Retinal pigment epithelial cell (primary cell): ENCODE measurements at regions not wholly inside any gene's neighbourhood (a gene's known extent, or its start where the extent isn't known, plus 50 kb on each side); places are given as distances from the start of the nearest gene placed in this dataset.

Experiments
- DNase-seq: peaks from one replicate; pipeline ENCODE4 v3.0.0-alpha.2; 2010; ENCODE audit warnings: low read depth
- H3K4me3 ChIP-seq: 2 replicates; pipeline ENCODE4 v1.5.1; 2011; ENCODE audit warnings: mild to moderate bottlenecking, low read length, control low read depth, moderate library complexity
- TF ChIP-seq, protein P1 (sequence below): conservative IDR thresholded peaks from 2 replicates; pipeline ENCODE4 v1.5.1; 2011; ENCODE audit warnings: low read depth, low read length, control low read depth, inconsistent platforms

- no peak for DNase-seq
- no peak overlapping the region for H3K4me3 ChIP-seq
- TF ChIP-seq, protein P1, sequence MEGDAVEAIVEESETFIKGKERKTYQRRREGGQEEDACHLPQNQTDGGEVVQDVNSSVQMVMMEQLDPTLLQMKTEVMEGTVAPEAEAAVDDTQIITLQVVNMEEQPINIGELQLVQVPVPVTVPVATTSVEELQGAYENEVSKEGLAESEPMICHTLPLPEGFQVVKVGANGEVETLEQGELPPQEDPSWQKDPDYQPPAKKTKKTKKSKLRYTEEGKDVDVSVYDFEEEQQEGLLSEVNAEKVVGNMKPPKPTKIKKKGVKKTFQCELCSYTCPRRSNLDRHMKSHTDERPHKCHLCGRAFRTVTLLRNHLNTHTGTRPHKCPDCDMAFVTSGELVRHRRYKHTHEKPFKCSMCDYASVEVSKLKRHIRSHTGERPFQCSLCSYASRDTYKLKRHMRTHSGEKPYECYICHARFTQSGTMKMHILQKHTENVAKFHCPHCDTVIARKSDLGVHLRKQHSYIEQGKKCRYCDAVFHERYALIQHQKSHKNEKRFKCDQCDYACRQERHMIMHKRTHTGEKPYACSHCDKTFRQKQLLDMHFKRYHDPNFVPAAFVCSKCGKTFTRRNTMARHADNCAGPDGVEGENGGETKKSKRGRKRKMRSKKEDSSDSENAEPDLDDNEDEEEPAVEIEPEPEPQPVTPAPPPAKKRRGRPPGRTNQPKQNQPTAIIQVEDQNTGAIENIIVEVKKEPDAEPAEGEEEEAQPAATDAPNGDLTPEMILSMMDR, result no peak
Observed at GRCh38 chr2:122741403-122741802, 986.0 kb downstream of the TSN start.

GRCh38 chr2:122743021-122743675 is 987.7 kb downstream of the TSN start:
- TF ChIP-seq, protein P1, result no peak
- H3K4me3 ChIP-seq, result no peak overlapping the region
- no peak for DNase-seq

DNA sequence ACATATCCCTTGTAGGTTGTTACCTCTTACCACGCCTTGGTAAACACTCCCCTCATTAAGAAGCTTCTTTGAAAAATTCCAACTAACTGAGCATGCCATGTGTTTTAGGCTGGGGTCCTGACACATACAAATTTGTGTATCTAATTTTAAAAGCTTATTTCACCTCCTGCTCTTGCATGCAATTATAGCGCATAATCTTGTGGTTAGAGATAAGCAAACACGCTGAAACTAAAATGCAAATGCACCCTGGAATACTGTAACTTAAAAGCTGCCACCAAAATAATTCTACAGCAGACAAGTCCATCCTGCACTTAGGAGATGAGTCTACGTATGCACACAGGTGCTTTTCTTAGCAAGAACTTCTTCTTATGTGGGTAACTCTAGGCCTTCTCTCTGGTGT is 990.2 kb downstream of the TSN start:
- H3K4me3 ChIP-seq, result no peak overlapping the region
- no peak for DNase-seq
- TF ChIP-seq, protein P1, result no peak

GRCh38 chr2:122747670-122748069 is 992.2 kb downstream of the TSN start:
- no peak overlapping the region for H3K4me3 ChIP-seq
- TF ChIP-seq, protein P1, result no peak
- no peak for DNase-seq

- TF ChIP-seq, protein P1, result peak; percentile 13
- no peak overlapping the region for H3K4me3 ChIP-seq
- peak; percentile 61 for DNase-seq
Observed at GRCh38 chr2:122748552-122749011, 993.1 kb downstream of the TSN start.

DNA sequence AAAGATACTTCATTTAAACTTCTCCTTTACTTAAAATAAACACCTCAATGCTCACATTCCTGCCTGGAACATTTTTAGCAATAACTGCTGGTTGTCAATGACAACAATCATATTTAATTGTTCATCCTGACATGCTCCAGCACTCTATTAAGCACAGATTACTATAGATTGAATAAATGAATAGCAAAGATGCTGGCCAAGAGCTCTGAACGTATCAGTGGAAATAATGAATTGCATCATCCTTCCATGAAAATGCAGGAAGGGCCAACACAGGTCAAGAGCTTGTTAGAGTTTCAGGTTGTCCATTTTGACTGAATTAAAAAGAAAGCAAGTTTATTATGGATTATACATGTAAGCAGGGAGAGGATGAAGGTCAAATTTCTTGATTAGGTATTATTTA is 994.0 kb downstream of the TSN start:
- TF ChIP-seq, protein P1, result no peak
- no peak for DNase-seq
- no peak overlapping the region for H3K4me3 ChIP-seq

- TF ChIP-seq, protein P1, result no peak
- H3K4me3 ChIP-seq, result no peak overlapping the region
- no peak for DNase-seq
Observed at GRCh38 chr2:122750095-122750494, 994.6 kb downstream of the TSN start.
